IMR-90 (cell line): ENCODE measurements at regions not wholly inside any gene's neighbourhood (a gene's known extent, or its start where the extent isn't known, plus 50 kb on each side); places are given as distances from the start of the nearest gene placed in this dataset.

ENCODE experiments used
- ATAC-seq: fragments of 200-7000 bp; cut with Tn5 transposase; 2 replicates; pipeline ENCODE4 v1.9.1; 2020; ENCODE audit warnings: low read depth, mild to moderate bottlenecking, moderate library complexity
- BruUV-seq: library from RNA; stranded (reverse); fragments of 400-500 nt; replicated peaks from 2 replicates; lab custom pipeline; 2021; lab: Mats Ljungman, UMichigan
- CTCF ChIA-PET: fragments of 300-600 bp; formaldehyde crosslinking; extraction: SDS; loops from one replicate; lab custom pipeline; 2021; ENCODE audit warnings: antibody characterized with exemption; lab: Yijun Ruan, JAX
- POLR2A ChIA-PET: fragments of 300-600 bp; sonication (Branson Sonifier 250); formaldehyde crosslinking; loops from one replicate; lab custom pipeline; 2022; ENCODE audit warnings: antibody characterized with exemption; ENCODE audit not compliant: unreplicated experiment; lab: Charles Lee
- DNase-seq: peaks from one replicate; pipeline ENCODE4 v3.0.0; 2013
- H2AFZ ChIP-seq: replicated peaks from 2 replicates; pipeline ENCODE3; 2013; ENCODE audit warnings: low read length, mild to moderate bottlenecking; ENCODE audit not compliant: poor library complexity
- H2AK5ac ChIP-seq: 2 replicates; pipeline ENCODE4 v1.6.1; 2013; ENCODE audit warnings: low read depth, low read length, inconsistent platforms
- H2AK9ac ChIP-seq: replicated peaks from 2 replicates; pipeline ENCODE3; 2013; ENCODE audit warnings: mild to moderate bottlenecking, low read depth, low read length, moderate library complexity; ENCODE audit not compliant: poor library complexity
- H2BK120ac ChIP-seq: 2 replicates; pipeline ENCODE4 v1.6.1; 2013; ENCODE audit warnings: low read depth, low read length, inconsistent platforms
- H2BK15ac ChIP-seq: 3 replicates; pipeline ENCODE4 v1.6.1; 2013; ENCODE audit warnings: low read depth, low read length, inconsistent platforms
- H2BK20ac ChIP-seq: 2 replicates; pipeline ENCODE4 v1.6.1; 2013; ENCODE audit warnings: low read depth, mild to moderate bottlenecking, inconsistent platforms, low read length, moderate library complexity
- H2BK5ac ChIP-seq: 2 replicates; pipeline ENCODE4 v1.6.1; 2013; ENCODE audit warnings: mild to moderate bottlenecking, low read depth, low read length, inconsistent platforms; ENCODE audit not compliant: poor library complexity, severe bottlenecking
- H3K14ac ChIP-seq: replicated peaks from 2 replicates; pipeline ENCODE4 v1.6.1; 2013; ENCODE audit warnings: low read depth, low read length, inconsistent platforms
- H3K18ac ChIP-seq: 2 replicates; pipeline ENCODE4 v1.6.1; 2013; ENCODE audit warnings: low read depth, low read length, control low read depth
- H3K23ac ChIP-seq: 2 replicates; pipeline ENCODE4 v1.6.1; 2013; ENCODE audit warnings: low read depth, low read length, inconsistent platforms
- H3K27ac ChIP-seq: 2 replicates; pipeline ENCODE4 v1.5.1; 2013; ENCODE audit warnings: mild to moderate bottlenecking, control low read depth, low read length; ENCODE audit not compliant: insufficient read depth
- H3K27me3 ChIP-seq: 2 replicates; pipeline ENCODE4 v1.6.1; 2013; ENCODE audit warnings: low read length; ENCODE audit not compliant: control insufficient read depth, insufficient read depth
- H3K36me3 ChIP-seq: 2 replicates; pipeline ENCODE4 v1.6.1; 2013; ENCODE audit warnings: low read length, mixed read lengths; ENCODE audit not compliant: control insufficient read depth, insufficient read depth
- H3K4ac ChIP-seq: 2 replicates; pipeline ENCODE4 v1.6.1; 2013; ENCODE audit warnings: low read depth, low read length, inconsistent platforms
- H3K4me1 ChIP-seq: 2 replicates; pipeline ENCODE4 v1.6.1; 2013; ENCODE audit warnings: low read length, mixed read lengths; ENCODE audit not compliant: control insufficient read depth, insufficient read depth
- H3K4me2 ChIP-seq: 2 replicates; pipeline ENCODE4 v1.6.1; 2013; ENCODE audit warnings: low read depth, mild to moderate bottlenecking, control low read depth, low read length, moderate library complexity
- H3K4me3 ChIP-seq: 2 replicates; pipeline ENCODE4 v1.5.1; 2013; ENCODE audit warnings: low read depth, mild to moderate bottlenecking, control low read depth, low read length, moderate library complexity; ENCODE audit not compliant: insufficient read depth
- H3K56ac ChIP-seq: 2 replicates; pipeline ENCODE4 v1.6.1; 2013; ENCODE audit warnings: low read length, inconsistent platforms; ENCODE audit not compliant: insufficient read depth; ENCODE audit errors: extremely low read depth
- H3K79me1 ChIP-seq, 2 experiments: 2 replicates each; pipeline ENCODE4 v1.6.1; 2013; ENCODE audit warnings: low read length in 2 of 2, inconsistent platforms in 1 of 2, low read depth in 1 of 2
- H3K9ac ChIP-seq: 2 replicates; pipeline ENCODE4 v1.6.1; 2013; ENCODE audit warnings: low read depth, low read length, control low read depth
- H3K9me1 ChIP-seq: 2 replicates; pipeline ENCODE4 v1.6.1; 2013; ENCODE audit warnings: low read length, inconsistent platforms; ENCODE audit not compliant: insufficient read depth
- H3K9me3 ChIP-seq: 2 replicates; pipeline ENCODE4 v1.6.1; 2013; ENCODE audit warnings: low read length; ENCODE audit not compliant: control insufficient read depth, insufficient read depth
- H4K20me1 ChIP-seq: 2 replicates; pipeline ENCODE4 v1.6.1; 2013; ENCODE audit warnings: low read length, inconsistent platforms; ENCODE audit not compliant: insufficient read depth
- H4K5ac ChIP-seq: 2 replicates; pipeline ENCODE4 v1.6.1; 2013; ENCODE audit warnings: mild to moderate bottlenecking, low read depth, low read length, control low read depth
- H4K8ac ChIP-seq, 2 experiments: 2 replicates each; pipeline ENCODE4 v1.6.1; 2013; ENCODE audit warnings: low read depth in 2 of 2, low read length in 2 of 2, control low read depth in 1 of 2, inconsistent platforms in 1 of 2
- H4K91ac ChIP-seq: 2 replicates; pipeline ENCODE4 v1.6.1; 2013; ENCODE audit warnings: low read depth, low read length, inconsistent platforms; ENCODE audit not compliant: insufficient read depth
- BHLHE40 ChIP-seq: fragments of 150-350 bp; IDR thresholded peaks from 2 replicates; pipeline ENCODE4 v1.6.1; 2016; ENCODE audit warnings: mild to moderate bottlenecking, low read depth, low read length
- CEBPB ChIP-seq: IDR thresholded peaks from 2 replicates; pipeline ENCODE4 v1.6.1; 2012; ENCODE audit warnings: low read depth, low read length, improper control_type of control experiment
- FOS ChIP-seq: fragments of 150-350 bp; IDR thresholded peaks from 2 replicates; pipeline ENCODE4 v1.6.1; 2016; ENCODE audit warnings: low read depth, low read length
- MAFK ChIP-seq: IDR thresholded peaks from 2 replicates; pipeline ENCODE4 v1.6.1; 2012; ENCODE audit warnings: low read depth, low read length, improper control_type of control experiment
- MAZ ChIP-seq: IDR thresholded peaks from 2 replicates; pipeline ENCODE4 v1.6.1; 2012; ENCODE audit warnings: low read depth, mild to moderate bottlenecking, low read length, improper control_type of control experiment, moderate library complexity, borderline replicate concordance
- MXI1 ChIP-seq: IDR thresholded peaks from 2 replicates; pipeline ENCODE4 v1.6.1; 2012; ENCODE audit warnings: low read depth, mild to moderate bottlenecking, low read length, moderate library complexity, borderline replicate concordance
- NFE2L2 ChIP-seq: fragments of 150-350 bp; IDR thresholded peaks from 2 replicates; pipeline ENCODE4 v1.6.1; 2016; ENCODE audit warnings: low read depth, mild to moderate bottlenecking, low read length
- RAD21 ChIP-seq: IDR thresholded peaks from 2 replicates; pipeline ENCODE4 v1.6.1; 2012; ENCODE audit warnings: low read length, improper control_type of control experiment
- RCOR1 ChIP-seq: IDR thresholded peaks from 2 replicates; pipeline ENCODE4 v1.6.1; 2012; ENCODE audit warnings: mild to moderate bottlenecking, low read length, improper control_type of control experiment; ENCODE audit not compliant: insufficient replicate concordance
- RFX5 ChIP-seq: IDR thresholded peaks from 2 replicates; pipeline ENCODE4 v1.8.0; 2012; ENCODE audit warnings: low read depth, mild to moderate bottlenecking, low read length, moderate library complexity
- SMC3 ChIP-seq: fragments of 150-350 bp; IDR thresholded peaks from 2 replicates; pipeline ENCODE4 v1.6.1; 2016; ENCODE audit warnings: low read depth, mild to moderate bottlenecking, antibody characterized with exemption, low read length, moderate library complexity
- WGBS, 2 experiments: methylation state at CpG; one replicate each; pipeline versions ENCODE4 v1.1.5 to v1.1.7; 2013; ENCODE audit warnings: missing lambda C conversion rate in 2 of 2; ENCODE audit not compliant: insufficient read length in 1 of 2; ENCODE audit errors: extremely low coverage in 2 of 2; 5-methylcytosine and 5-hydroxymethylcytosine counted together
- dilution Hi-C: fragments of 300-500 bp; cut with HindIII; formaldehyde crosslinking; loops from one replicate; pipeline ENCODE4 v1.14.3; 2018; ENCODE audit warnings: low sequenced_read_pairs; ENCODE audit not compliant: unreplicated experiment
- in situ Hi-C: fragments of 300-500 bp; cut with MboI; formaldehyde crosslinking; loops from 3 replicates; pipeline ENCODE4 v1.14.3; 2019; ENCODE audit warnings: low sequenced_read_pairs, inconsistent platforms, mixed read lengths
- intact Hi-C: fragments of 100-400 bp; cut with micrococcal nuclease; formaldehyde crosslinking; loops from 2 replicates; pipeline ENCODE4 v1.10.0; 2022
- TF ChIP-seq, protein P1 (sequence below): fragments of 150-350 bp; IDR thresholded peaks from 2 replicates; pipeline ENCODE4 v1.6.1; 2017; ENCODE audit warnings: mild to moderate bottlenecking, antibody characterized with exemption, low read length, low read depth
- TF ChIP-seq, protein P2 (sequence below): fragments of 150-350 bp; IDR thresholded peaks from 2 replicates; pipeline ENCODE4 v1.6.1; 2016; ENCODE audit warnings: low read depth, mild to moderate bottlenecking, low read length, moderate library complexity, borderline replicate concordance
- TF ChIP-seq, protein P3 (sequence below): conservative IDR thresholded peaks from 2 replicates; pipeline ENCODE4 v1.5.1; 2012; ENCODE audit warnings: mild to moderate bottlenecking, low read depth, low read length, improper control_type of control experiment

DNA sequence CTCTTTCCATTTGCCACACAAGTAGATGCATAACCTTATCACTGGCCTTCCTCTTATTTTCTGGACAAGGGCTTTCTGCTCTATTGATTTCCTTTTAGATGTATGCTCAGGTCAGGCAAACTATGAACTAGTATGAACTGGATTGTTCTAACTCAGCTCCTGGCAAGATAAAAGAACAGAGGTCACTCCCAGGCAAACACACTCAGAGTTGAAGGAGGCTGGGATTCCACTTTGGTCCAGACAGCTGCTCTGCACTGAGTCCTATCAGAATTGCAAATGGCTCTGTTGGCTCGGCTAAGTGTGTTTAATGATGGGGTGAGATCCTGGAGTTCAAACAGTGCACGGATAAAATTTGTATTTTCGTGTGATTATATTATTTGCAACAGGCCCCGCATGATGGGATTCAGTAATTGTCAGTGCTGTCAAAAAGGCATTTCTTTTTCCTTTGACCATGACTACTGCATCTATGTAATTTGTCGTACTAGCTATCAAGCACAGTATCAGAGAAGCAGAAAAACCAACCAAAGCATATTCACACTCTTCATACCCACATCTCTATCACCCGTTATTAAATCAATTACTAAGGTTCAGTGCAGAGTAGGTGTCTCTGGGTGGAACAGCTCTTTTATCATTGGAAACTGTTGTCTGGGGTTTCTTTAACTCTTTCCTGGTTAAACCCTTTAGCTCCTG is 288.1 kb upstream of the PRKCQ start:
- 20% methylated on average over 1 of the region's 6 CpGs; no CpG with 5 or more reads in 1 of the 2 experiments for WGBS, 2 experiments

More for the DNA sequence above, 288.1 kb upstream of the PRKCQ start:
- H2BK120ac ChIP-seq: no peak overlapping the region
- no peaks in the 10 kb centered on the region for H3K9me3 ChIP-seq
- no peak overlapping the region for H3K4ac ChIP-seq
- no peak overlapping the region for H4K8ac ChIP-seq
- no peak overlapping the region for H4K5ac ChIP-seq
- no peak overlapping the region for H3K9ac ChIP-seq
- no peak overlapping the region for H3K18ac ChIP-seq
- no peaks in the 10 kb centered on the region for H4K20me1 ChIP-seq
- H3K4me3 ChIP-seq: no peak overlapping the region
- no peaks in the 10 kb centered on the region for H3K4me1 ChIP-seq
- ATAC-seq: no peak
- BruUV-seq: no TSS peak
- no peaks in the 10 kb centered on the region; the same call in 1 of the 2 replicates for H3K27me3 ChIP-seq
- no peaks in the 10 kb centered on the region for H3K79me1 ChIP-seq
- H3K56ac ChIP-seq: no peak overlapping the region
- H3K4me2 ChIP-seq: no peak overlapping the region
- H2BK5ac ChIP-seq: no peak overlapping the region
- no peaks in the 10 kb centered on the region for H3K36me3 ChIP-seq
- no peak overlapping the region for H2BK20ac ChIP-seq
- H2AFZ ChIP-seq: no peak overlapping the region
- no peak overlapping the region for H3K14ac ChIP-seq
- no peak overlapping the region for H3K27ac ChIP-seq
- intact Hi-C loops (no loop called here), dilution Hi-C loops (no loop called here), in situ Hi-C loops (no loop called here)
- ChIA-PET POLR2A (no interaction called here), CTCF (interaction anchor here (1.0 kb wide), 1 partner anchor 13 kb away, joined by 3 read pairs; no protein-coding TSS in a partner anchor)
- H3K9me1 ChIP-seq: no peaks in the 10 kb centered on the region
- H2AK9ac ChIP-seq: no peak overlapping the region
- no peak overlapping the region for H2BK15ac ChIP-seq
- no peak overlapping the region for H2AK5ac ChIP-seq
- no peak overlapping the region for H4K91ac ChIP-seq
- no peak overlapping the region for H3K23ac ChIP-seq
- no peak for DNase-seq
- no peak for TF ChIP-seq BHLHE40
- no peak for TF ChIP-seq RFX5
- TF ChIP-seq, protein P1, sequence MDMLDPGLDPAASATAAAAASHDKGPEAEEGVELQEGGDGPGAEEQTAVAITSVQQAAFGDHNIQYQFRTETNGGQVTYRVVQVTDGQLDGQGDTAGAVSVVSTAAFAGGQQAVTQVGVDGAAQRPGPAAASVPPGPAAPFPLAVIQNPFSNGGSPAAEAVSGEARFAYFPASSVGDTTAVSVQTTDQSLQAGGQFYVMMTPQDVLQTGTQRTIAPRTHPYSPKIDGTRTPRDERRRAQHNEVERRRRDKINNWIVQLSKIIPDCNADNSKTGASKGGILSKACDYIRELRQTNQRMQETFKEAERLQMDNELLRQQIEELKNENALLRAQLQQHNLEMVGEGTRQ: no peak
- TF ChIP-seq MAFK: no peak
- no peak for TF ChIP-seq RCOR1
- TF ChIP-seq, protein P2, sequence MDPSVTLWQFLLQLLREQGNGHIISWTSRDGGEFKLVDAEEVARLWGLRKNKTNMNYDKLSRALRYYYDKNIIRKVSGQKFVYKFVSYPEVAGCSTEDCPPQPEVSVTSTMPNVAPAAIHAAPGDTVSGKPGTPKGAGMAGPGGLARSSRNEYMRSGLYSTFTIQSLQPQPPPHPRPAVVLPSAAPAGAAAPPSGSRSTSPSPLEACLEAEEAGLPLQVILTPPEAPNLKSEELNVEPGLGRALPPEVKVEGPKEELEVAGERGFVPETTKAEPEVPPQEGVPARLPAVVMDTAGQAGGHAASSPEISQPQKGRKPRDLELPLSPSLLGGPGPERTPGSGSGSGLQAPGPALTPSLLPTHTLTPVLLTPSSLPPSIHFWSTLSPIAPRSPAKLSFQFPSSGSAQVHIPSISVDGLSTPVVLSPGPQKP: no peak
- TF ChIP-seq NFE2L2: no peak
- TF ChIP-seq SMC3: no peak
- TF ChIP-seq RAD21: no peak
- TF ChIP-seq CEBPB: no peak
- TF ChIP-seq, protein P3, sequence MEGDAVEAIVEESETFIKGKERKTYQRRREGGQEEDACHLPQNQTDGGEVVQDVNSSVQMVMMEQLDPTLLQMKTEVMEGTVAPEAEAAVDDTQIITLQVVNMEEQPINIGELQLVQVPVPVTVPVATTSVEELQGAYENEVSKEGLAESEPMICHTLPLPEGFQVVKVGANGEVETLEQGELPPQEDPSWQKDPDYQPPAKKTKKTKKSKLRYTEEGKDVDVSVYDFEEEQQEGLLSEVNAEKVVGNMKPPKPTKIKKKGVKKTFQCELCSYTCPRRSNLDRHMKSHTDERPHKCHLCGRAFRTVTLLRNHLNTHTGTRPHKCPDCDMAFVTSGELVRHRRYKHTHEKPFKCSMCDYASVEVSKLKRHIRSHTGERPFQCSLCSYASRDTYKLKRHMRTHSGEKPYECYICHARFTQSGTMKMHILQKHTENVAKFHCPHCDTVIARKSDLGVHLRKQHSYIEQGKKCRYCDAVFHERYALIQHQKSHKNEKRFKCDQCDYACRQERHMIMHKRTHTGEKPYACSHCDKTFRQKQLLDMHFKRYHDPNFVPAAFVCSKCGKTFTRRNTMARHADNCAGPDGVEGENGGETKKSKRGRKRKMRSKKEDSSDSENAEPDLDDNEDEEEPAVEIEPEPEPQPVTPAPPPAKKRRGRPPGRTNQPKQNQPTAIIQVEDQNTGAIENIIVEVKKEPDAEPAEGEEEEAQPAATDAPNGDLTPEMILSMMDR: no peak
- TF ChIP-seq MAZ: no peak
- no peak for TF ChIP-seq FOS
- no peak for TF ChIP-seq MXI1
